HG03066 (cell line): ENCODE measurements at regions not wholly inside any gene's neighbourhood (a gene's known extent, or its start where the extent isn't known, plus 50 kb on each side); places are given as distances from the start of the nearest gene placed in this dataset.

Experiments
- ATAC-seq: cut with Tn5 transposase; IDR thresholded peaks from one replicate; pipeline ENCODE4 v1.9.1; 2021; ENCODE audit warnings: low read depth; ENCODE audit not compliant: unreplicated experiment

- ATAC-seq: no peak
Measured at GRCh38 chr4:22910200-22910599, 217.5 kb downstream of the GBA3 start.

GRCh38 chr4:22906045-22906444 is 213.3 kb downstream of the GBA3 start:
- no peak for ATAC-seq

GRCh38 chr4:22903913-22904312 is 211.2 kb downstream of the GBA3 start:
- no peak for ATAC-seq

- no peak for ATAC-seq
Measured at GRCh38 chr4:22901631-22902030, 208.9 kb downstream of the GBA3 start.

GRCh38 chr4:22900876-22901275 is 208.1 kb downstream of the GBA3 start:
- ATAC-seq: no peak

- no peak for ATAC-seq
Measured at GRCh38 chr4:22897520-22898108, 204.9 kb downstream of the GBA3 start.

- no peak for ATAC-seq
Measured at GRCh38 chr4:22895482-22895881, 202.7 kb downstream of the GBA3 start.

GRCh38 chr4:22884157-22884556 is 191.4 kb downstream of the GBA3 start:
- no peak for ATAC-seq

GRCh38 chr4:22881411-22881810 is 188.7 kb downstream of the GBA3 start:
- no peak for ATAC-seq

GRCh38 chr4:22877486-22878052 is 184.8 kb downstream of the GBA3 start:
- no peak for ATAC-seq

GRCh38 chr4:22876270-22876669 is 183.5 kb downstream of the GBA3 start:
- ATAC-seq: no peak

GRCh38 chr4:22875587-22876257 is 183.0 kb downstream of the GBA3 start:
- no peak for ATAC-seq

- no peak for ATAC-seq
Measured at GRCh38 chr4:22874334-22874912, 181.7 kb downstream of the GBA3 start.

- ATAC-seq: no peak
Measured at GRCh38 chr4:22873899-22874298, 181.2 kb downstream of the GBA3 start.

- ATAC-seq: no peak
Measured at GRCh38 chr4:22870847-22871449, 178.2 kb downstream of the GBA3 start.

- no peak for ATAC-seq
Measured at GRCh38 chr4:22869235-22869634, 176.5 kb downstream of the GBA3 start.
